A549 (cell line): ENCODE measurements at regions not wholly inside any gene's neighbourhood (a gene's known extent, or its start where the extent isn't known, plus 50 kb on each side); places are given as distances from the start of the nearest gene placed in this dataset.

Source experiments
- ATAC-seq, 2 experiments: fragments of 200-7000 bp in 1 of 2; fragments of >200 bp in 1 of 2; cut with Nextera tagmentation in 1 of 2; cut with Tn5 transposase in 1 of 2; 3 replicates each; pipeline versions ENCODE4 v1.8.0 to v1.9.1; 2018 to 2020; ENCODE audit warnings: mild to moderate bottlenecking in 1 of 2, moderate library complexity in 1 of 2
- CTCF ChIA-PET: fragments of 300-600 bp; sonication (Branson Sonifier 250); formaldehyde crosslinking; extraction: SDS; loops from one replicate; lab custom pipeline; 2021; ENCODE audit warnings: antibody characterized with exemption, inconsistent platforms; lab: Yijun Ruan, JAX
- POLR2A ChIA-PET: fragments of 350-600 bp; formaldehyde crosslinking; extraction: SDS; loops from one replicate; lab custom pipeline; 2021; ENCODE audit warnings: antibody characterized with exemption, inconsistent platforms; lab: Yijun Ruan, JAX
- DNase-seq, 2 experiments: peaks; one replicate each; pipeline versions ENCODE4 v3.0.0 to v3.0.0-alpha.2; 2011 to 2016; ENCODE audit warnings: low read depth in 1 of 2, low spot score in 1 of 2
- FAIRE-seq: peaks from 2 replicates; lab custom pipeline; 2011; peaks lifted over from hg19 to GRCh38; lab: Jason Lieb, UNC
- H3K27ac ChIP-seq, 2 experiments: fragments of >200 bp; sonication (Bioruptor Twin); formaldehyde crosslinking; 3 replicates each; pipeline ENCODE4 v1.5.1; 2016 to 2017
- H3K4me1 ChIP-seq: fragments of >200 bp; sonication (Bioruptor Twin); formaldehyde crosslinking; 3 replicates; pipeline ENCODE4 v1.6.1; 2016
- H3K4me2 ChIP-seq: fragments of >200 bp; sonication (Bioruptor Twin); formaldehyde crosslinking; 3 replicates; pipeline ENCODE4 v1.6.1; 2016
- H3K4me3 ChIP-seq: fragments of >200 bp; sonication (Bioruptor Twin); formaldehyde crosslinking; 3 replicates; pipeline ENCODE4 v1.5.1; 2016
- H3K9me3 ChIP-seq: fragments of >200 bp; sonication (Bioruptor Twin); formaldehyde crosslinking; 3 replicates; pipeline ENCODE4 v1.6.1; 2016
- BHLHE40 ChIP-seq: IDR thresholded peaks from 2 replicates; pipeline ENCODE4 v1.6.1; 2012; ENCODE audit warnings: low read depth, low read length, inconsistent platforms
- CHD2 ChIP-seq: fragments of 150-350 bp; IDR thresholded peaks from 2 replicates; pipeline ENCODE4 v1.6.1; 2014; ENCODE audit warnings: low read length; ENCODE audit not compliant: partially characterized antibody
- CHD4 ChIP-seq: fragments of 200-600 bp; sonication (generic); IDR thresholded peaks from 2 replicates; pipeline ENCODE4 v1.6.1; 2016; ENCODE audit warnings: antibody characterized with exemption, mild to moderate bottlenecking, borderline replicate concordance
- EHMT2 ChIP-seq: fragments of 200-600 bp; sonication (generic); IDR thresholded peaks from 2 replicates; pipeline ENCODE4 v1.6.1; 2016; ENCODE audit warnings: antibody characterized with exemption, low read depth, mild to moderate bottlenecking, moderate library complexity
- EP300 ChIP-seq, 2 experiments: fragments of >200 bp; sonication (Bioruptor Twin); formaldehyde crosslinking; IDR thresholded peaks; 2 replicates in 1 of 2; 3 replicates in 1 of 2; pipeline ENCODE4 v1.6.1; 2016 to 2017
- FOSL2 ChIP-seq, 2 experiments: fragments of 450-650 bp in 1 of 2; fragments of >200 bp in 1 of 2; sonication (Bioruptor Twin) in 1 of 2; formaldehyde crosslinking; IDR thresholded peaks; 2 replicates each; pipeline versions ENCODE4 v1.5.0 to v1.6.1; 2016 to 2020; ENCODE audit warnings: mild to moderate bottlenecking in 1 of 2, moderate library complexity in 1 of 2
- HES2 ChIP-seq: fragments of >200 bp; sonication (Bioruptor Twin); formaldehyde crosslinking; IDR thresholded peaks from 2 replicates; pipeline ENCODE4 v1.6.1; 2016
- HEYL ChIP-seq: fragments of 250-450 bp; sonication (Bioruptor Pico); IDR thresholded peaks from 2 replicates; pipeline ENCODE4 v1.8.0; 2021; ENCODE audit warnings: mild to moderate bottlenecking, moderate library complexity
- HOXA7 ChIP-seq: fragments of 250-450 bp; sonication (Bioruptor Pico); IDR thresholded peaks from 2 replicates; pipeline ENCODE4 v1.5.0; 2020; ENCODE audit warnings: mild to moderate bottlenecking, moderate library complexity
- HOXB5 ChIP-seq: fragments of 250-450 bp; sonication (Bioruptor Pico); IDR thresholded peaks from 2 replicates; pipeline ENCODE4 v1.5.0; 2020; ENCODE audit warnings: mild to moderate bottlenecking, moderate library complexity
- JUN ChIP-seq, 2 experiments: fragments of >200 bp; sonication (Bioruptor Twin); formaldehyde crosslinking; IDR thresholded peaks; 2 replicates in 1 of 2; 3 replicates in 1 of 2; pipeline ENCODE4 v1.6.1; 2016 to 2017
- JUNB ChIP-seq: fragments of >200 bp; sonication (Bioruptor Twin); formaldehyde crosslinking; IDR thresholded peaks from 2 replicates; pipeline ENCODE4 v1.6.1; 2016
- KDM1A ChIP-seq: fragments of 200-600 bp; sonication (generic); IDR thresholded peaks from 2 replicates; pipeline ENCODE4 v1.6.1; 2016; ENCODE audit warnings: low read depth, mild to moderate bottlenecking
- KDM5A ChIP-seq: fragments of 200-600 bp; sonication (generic); IDR thresholded peaks from 2 replicates; pipeline ENCODE4 v1.6.1; 2016; ENCODE audit warnings: antibody characterized with exemption, mild to moderate bottlenecking
- NFE2L2 ChIP-seq: fragments of 150-350 bp; conservative IDR thresholded peaks from 2 replicates; pipeline ENCODE4 v1.6.1; 2014; ENCODE audit warnings: low read length
- NR3C1 ChIP-seq: fragments of >200 bp; sonication (Bioruptor Twin); formaldehyde crosslinking; IDR thresholded peaks from 3 replicates; pipeline ENCODE4 v1.6.1; 2017
- PHF8 ChIP-seq: fragments of 200-600 bp; sonication (generic); IDR thresholded peaks from 2 replicates; pipeline ENCODE4 v1.6.1; 2016; ENCODE audit warnings: low read depth, mild to moderate bottlenecking, antibody characterized with exemption, moderate library complexity, borderline replicate concordance
- POLR2AphosphoS2 ChIP-seq: conservative IDR thresholded peaks from 2 replicates; pipeline ENCODE4 v1.6.1; 2012; ENCODE audit warnings: low read length, improper control_type of control experiment, inconsistent platforms
- RAD21 ChIP-seq, 2 experiments: fragments of >200 bp in 1 of 2; sonication (Bioruptor Twin) in 1 of 2; formaldehyde crosslinking in 1 of 2; IDR thresholded peaks in 1 of 2; conservative IDR thresholded peaks in 1 of 2; 2 replicates in 1 of 2; 3 replicates in 1 of 2; pipeline ENCODE4 v1.6.1; 2012 to 2018; ENCODE audit warnings: inconsistent platforms in 1 of 2
- RNF2 ChIP-seq: fragments of 200-600 bp; sonication (generic); IDR thresholded peaks from 2 replicates; pipeline ENCODE4 v1.6.1; 2016; ENCODE audit warnings: low read depth, mild to moderate bottlenecking, antibody characterized with exemption, moderate library complexity, borderline replicate concordance
- SMC3 ChIP-seq: fragments of >200 bp; sonication (Bioruptor Twin); formaldehyde crosslinking; IDR thresholded peaks from 3 replicates; pipeline ENCODE4 v1.6.1; 2018; ENCODE audit warnings: inconsistent platforms
- SREBF2 ChIP-seq: fragments of 450-650 bp; IDR thresholded peaks from 2 replicates; pipeline ENCODE4 v1.6.1; 2014; ENCODE audit warnings: mild to moderate bottlenecking, moderate library complexity
- WGBS: methylation state at CpG from one replicate; pipeline ENCODE4 v1.1.6; 2017; ENCODE audit errors: missing lambda C conversion rate; 5-methylcytosine and 5-hydroxymethylcytosine counted together
- TF ChIP-seq, protein P1 (sequence below): fragments of >200 bp; sonication (Bioruptor Twin); formaldehyde crosslinking; IDR thresholded peaks from 3 replicates; pipeline ENCODE4 v1.6.1; 2016

DNA sequence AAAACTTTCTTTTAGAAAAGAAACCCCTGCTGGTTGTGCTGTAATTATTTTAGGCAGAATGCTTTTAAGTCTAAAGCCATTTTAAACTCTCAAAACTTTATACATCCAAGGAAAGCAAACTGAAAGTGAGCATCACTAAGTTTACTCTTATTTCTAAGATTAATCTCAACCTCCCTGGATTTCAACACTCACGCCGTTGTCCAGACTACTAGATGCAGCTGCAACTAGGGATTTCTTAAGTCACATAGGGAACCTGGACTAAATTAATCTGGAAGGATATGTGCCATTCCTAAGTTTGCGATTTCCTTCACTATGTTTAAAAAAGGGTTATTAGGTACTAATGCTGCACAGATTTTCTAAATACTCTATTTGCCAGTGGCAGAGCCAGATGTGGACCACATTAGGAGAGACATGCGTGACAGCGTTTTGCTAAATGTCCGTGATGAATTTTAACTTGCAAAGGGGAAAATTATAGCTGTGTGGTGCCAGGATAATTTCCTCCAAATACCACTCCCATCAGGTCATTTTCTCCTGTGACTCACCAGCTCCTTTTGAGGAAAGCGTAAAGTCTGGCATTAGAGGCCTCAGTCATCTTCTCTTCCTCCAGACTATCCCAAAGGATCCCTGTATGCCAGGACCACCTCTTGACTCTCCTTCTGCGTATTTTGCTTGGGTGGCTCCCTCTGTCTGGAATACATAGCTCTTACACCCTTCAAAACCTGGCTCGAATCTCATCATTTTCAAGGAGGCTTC, 143.7 kb downstream of the ATL2 start:
- no peaks in the 10 kb centered on the region for H3K4me1 ChIP-seq
- H3K4me3 ChIP-seq: no peak overlapping the region
- ChIA-PET CTCF (interaction anchor here (0.6 to 1.4 kb wide), 3 partner anchors 13 to 838 kb away, joined by 3 to 5 read pairs (median 3); no protein-coding TSS in a partner anchor), POLR2A (no interaction called here)
- H3K9me3 ChIP-seq: no peaks in the 10 kb centered on the region
- TF ChIP-seq RAD21 (conservative IDR thresholded peaks at IDR 0.05 in 1 of 2, IDR thresholded peaks at IDR 0.05 in 1 of 2) (peak in 1 of 2 experiments; percentile 6; a peak in 1 of 5 replicates), CHD2 (no peak), NFE2L2 (no peak)
- TF ChIP-seq, all 56 proteins: peak for 1
- 73% methylated on average over 9 of the region's 9 CpGs for WGBS
- DNase-seq (no peak), FAIRE-seq (no peak), ATAC-seq (peak in 1 of 2 experiments; percentile 24; a peak in 1 of 6 replicates)
- Histone ChIP-seq H3K27ac (no peak overlapping the region), H3K4me2 (no peak overlapping the region)

- FAIRE-seq (no peak), DNase-seq (no peak)
- CTCF ChIA-PET: interaction anchor here (1.4 kb wide), 1 partner anchor 14 kb away, joined by 5 read pairs; no protein-coding TSS in a partner anchor
- no peak overlapping the region for H3K27ac ChIP-seq
- TF ChIP-seq RNF2 (no peak), NR3C1 (no peak), CHD2 (no peak), SMC3 (no peak), HEYL (CRISPR knock-in tag) (no peak), PHF8 (no peak), JUN (IDR thresholded peaks at IDR 0.05) (no peak), JUNB (no peak), BHLHE40 (no peak), EHMT2 (no peak), HOXB5 (CRISPR knock-in tag) (no peak), CHD4 (no peak), HES2 (no peak), KDM5A (no peak), SREBF2 (no peak), NFE2L2 (no peak), EP300 (IDR thresholded peaks at IDR 0.05) (no peak), POLR2AphosphoS2 (no peak), FOSL2 (IDR thresholded peaks at IDR 0.05) (no peak), FOSL2 (CRISPR knock-in tag; IDR thresholded peaks at IDR 0.05) (no peak)
- TF ChIP-seq, protein P1, sequence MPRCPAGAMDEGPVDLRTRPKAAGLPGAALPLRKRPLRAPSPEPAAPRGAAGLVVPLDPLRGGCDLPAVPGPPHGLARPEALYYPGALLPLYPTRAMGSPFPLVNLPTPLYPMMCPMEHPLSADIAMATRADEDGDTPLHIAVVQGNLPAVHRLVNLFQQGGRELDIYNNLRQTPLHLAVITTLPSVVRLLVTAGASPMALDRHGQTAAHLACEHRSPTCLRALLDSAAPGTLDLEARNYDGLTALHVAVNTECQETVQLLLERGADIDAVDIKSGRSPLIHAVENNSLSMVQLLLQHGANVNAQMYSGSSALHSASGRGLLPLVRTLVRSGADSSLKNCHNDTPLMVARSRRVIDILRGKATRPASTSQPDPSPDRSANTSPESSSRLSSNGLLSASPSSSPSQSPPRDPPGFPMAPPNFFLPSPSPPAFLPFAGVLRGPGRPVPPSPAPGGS: no peak
- TF ChIP-seq, all 56 proteins: peak for 0
- POLR2A ChIA-PET: no interaction called here
- H3K4me2 ChIP-seq: no peak overlapping the region
- 63% methylated on average over 1 of the region's 1 CpG for WGBS
- H3K9me3 ChIP-seq: no peaks in the 10 kb centered on the region
- no peak overlapping the region for H3K4me3 ChIP-seq
- ATAC-seq: no peak
- no peaks in the 10 kb centered on the region for H3K4me1 ChIP-seq
Measured at GRCh38 chr2:38232454-38232853, 144.6 kb downstream of the ATL2 start.

GRCh38 chr2:38230756-38231155, 146.3 kb downstream of the ATL2 start:
- Histone ChIP-seq H3K4me3 (no peak overlapping the region), H3K9me3 (no peaks in the 10 kb centered on the region), H3K4me2 (no peak overlapping the region), H3K4me1 (no peaks in the 10 kb centered on the region), H3K27ac (no peak overlapping the region)
- ATAC-seq: no peak
- DNase-seq: no peak
- 29% methylated on average over 4 of the region's 4 CpGs for WGBS
- TF ChIP-seq KDM1A (no peak), HOXA7 (CRISPR knock-in tag) (no peak), SMC3 (no peak)
- ChIA-PET POLR2A (no interaction called here), CTCF (interaction anchor here (2.3 kb wide), 1 partner anchor 44 kb away, joined by 8 read pairs; no protein-coding TSS in a partner anchor)
- FAIRE-seq: no peak
